HG03108 (cell line): ENCODE measurements at regions not wholly inside any gene's neighbourhood (a gene's known extent, or its start where the extent isn't known, plus 50 kb on each side); places are given as distances from the start of the nearest gene placed in this dataset.

Source experiments
- ATAC-seq: cut with Tn5 transposase; IDR thresholded peaks from one replicate; pipeline ENCODE4 v1.9.1; 2021; ENCODE audit warnings: moderate library complexity; ENCODE audit not compliant: unreplicated experiment

DNA sequence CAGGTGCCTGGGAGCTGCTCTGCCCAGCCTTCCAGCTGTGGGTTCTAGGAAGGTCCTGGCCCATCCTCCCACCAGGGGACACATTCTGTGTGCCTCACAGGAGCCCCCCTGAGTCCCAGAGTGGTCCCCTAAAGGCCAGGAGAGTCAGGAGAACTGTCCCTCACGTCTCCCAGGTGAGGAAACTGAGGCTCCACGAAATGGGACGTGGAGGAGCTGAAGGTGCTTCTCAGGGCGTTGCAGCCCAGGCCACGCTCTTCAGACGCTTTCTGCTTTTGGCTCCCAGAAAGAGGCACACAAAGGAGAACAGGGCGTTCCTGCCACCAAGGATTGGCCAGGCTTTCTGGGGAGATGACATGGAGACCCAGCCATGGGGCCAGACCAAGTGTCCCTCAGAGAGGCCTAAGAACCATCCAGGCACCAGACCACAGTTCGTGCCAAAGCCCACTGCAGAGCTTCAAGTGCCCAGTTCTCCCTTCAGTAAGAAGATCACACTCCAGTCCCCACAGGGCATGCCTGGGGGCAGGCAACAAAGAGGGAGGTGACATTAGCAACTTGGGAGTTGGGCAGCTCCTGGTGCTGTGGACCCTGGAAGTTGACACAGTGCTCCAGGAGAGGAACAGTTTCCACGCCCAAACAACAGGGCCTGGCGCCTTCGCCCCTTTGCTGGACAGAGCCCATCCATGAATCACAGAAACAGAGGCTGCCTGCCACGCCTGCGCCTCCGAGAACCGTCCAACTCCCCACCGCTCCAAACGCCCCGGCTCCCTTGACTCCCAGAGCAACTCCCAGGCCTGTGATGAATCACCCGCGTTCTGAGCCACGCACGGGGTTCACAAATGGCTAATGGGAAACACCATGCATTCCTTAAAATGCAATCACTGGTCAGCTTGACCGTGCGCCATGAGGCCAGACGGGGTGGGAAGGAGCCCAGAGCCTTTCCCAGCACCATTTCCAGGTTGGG, 589.2 kb downstream of the BRD1 start:
- ATAC-seq, result no peak

DNA sequence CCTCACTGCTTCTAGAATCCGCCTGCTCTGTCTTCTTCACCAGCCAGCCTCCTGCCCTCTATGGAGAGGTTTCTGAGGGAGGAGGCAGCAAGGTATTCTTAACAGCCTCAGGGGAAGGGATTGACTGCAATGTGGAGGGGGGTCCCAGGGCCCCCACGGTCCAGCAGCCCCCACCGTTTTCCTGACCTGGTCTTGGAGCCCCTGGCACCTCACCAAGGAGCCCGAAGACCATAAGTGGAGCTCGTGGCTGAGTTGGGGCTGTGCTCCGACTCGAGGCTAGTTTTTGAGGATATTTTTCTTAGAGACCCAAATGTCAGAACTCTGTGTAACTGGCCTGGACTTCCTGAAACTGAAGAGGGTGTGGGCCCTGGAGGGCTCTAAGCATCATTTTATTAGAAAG, 590.0 kb downstream of the BRD1 start:
- no peak for ATAC-seq

DNA sequence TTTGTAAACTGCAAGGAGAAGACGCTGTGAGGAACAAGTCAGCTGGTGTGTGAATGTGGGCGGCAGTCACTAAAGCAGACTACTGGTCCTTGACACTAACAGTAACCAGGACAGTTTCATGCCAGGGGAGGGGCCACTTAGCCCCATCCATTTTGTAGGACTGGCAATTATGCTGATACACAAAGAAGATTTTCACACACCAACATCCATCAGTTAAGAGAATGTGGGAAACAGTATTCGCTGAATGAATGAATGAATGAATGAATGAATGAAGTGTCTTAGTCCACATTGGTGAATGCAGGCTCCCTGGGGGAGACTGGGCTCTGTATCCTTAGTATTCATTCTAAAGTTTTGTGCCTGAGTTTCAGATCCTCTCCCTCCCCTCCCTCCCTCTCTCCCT, 590.4 kb downstream of the BRD1 start:
- ATAC-seq, result no peak

DNA sequence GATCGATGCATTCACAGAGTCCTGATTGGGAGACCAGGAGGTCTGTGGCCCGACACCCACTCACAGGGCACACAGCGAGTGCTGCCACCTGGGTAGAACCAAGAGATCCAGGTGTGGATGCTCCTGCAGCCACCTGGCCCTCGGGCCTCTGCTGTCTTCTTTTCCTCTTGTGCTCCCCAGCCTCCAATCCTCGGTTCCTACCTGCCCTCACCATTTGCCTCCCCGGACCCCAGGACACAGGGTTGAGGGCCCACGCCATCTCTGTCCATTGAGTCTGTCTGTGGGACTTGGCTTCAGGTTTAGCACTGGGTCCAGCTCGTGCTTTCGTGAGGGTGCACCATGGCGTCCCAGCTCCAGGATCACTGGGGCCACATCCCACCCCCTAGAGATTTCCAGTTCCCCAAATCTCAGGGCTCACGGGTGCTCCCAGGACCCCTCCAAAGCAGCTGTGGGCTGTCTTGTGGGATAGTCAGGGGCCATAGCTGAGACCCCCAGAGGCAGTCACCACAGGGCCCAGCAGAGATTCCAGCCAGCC, 591.1 kb downstream of the BRD1 start:
- ATAC-seq, result no peak

DNA sequence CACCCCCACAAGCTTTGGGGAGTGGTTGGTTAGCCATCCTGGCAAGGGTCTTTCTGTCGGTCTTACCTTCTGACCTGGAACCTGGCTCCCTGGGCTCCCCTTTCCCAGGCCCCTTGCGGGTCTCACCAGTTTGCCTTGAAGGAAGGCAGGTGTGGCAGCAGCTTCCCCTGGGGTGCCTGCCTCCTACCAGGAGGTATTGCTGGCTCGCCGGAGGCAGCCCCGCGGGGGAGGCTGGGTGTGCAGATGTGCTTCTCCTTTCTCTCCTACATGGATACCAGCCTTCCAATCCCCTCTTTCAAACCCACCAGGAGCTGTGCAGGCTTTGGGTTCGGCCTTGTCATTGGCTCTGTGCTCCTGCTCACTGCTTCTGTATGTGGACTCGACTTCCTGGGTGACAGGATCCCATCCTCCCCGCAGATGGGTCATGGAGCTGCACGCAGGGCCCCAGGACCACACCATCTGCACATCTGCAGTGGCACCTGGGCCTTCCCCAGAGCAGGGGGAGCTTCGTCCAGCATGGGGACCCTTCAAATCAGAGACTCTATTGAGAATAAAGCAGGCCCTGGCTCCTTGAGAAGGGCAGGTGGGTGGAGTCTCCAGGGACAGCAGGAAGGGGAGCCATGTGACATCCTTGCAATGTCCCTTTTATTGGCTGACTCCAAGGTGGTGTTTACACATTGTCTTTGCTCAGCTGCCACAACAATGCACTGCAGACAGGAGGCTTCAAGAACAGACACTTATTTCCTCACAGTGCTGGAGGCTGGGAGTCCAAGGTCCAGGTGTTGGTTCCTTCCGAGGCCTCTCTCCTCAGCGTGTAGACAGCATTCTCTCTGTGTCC, 592.0 kb downstream of the BRD1 start:
- no peak for ATAC-seq

DNA sequence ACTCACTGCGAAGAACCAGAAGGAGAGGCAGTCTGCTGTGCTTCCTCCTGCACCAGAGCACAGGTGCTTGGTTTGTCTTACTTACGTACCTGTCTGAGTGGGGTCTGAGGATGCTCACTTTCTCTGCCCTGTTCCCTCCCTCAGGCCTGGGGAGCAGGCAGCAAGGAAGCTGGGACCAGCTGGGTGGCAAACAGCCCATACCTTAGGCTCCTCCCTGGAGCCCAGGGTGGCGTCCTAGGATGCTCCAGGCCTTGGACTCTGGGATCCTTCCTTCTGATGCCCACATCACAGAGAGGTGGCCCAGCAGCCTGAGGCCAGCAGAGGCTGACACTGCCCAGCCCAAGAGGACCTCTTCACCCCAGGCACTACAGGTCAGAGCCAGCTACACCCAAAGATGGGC, 593.2 kb downstream of the BRD1 start:
- no peak for ATAC-seq

DNA sequence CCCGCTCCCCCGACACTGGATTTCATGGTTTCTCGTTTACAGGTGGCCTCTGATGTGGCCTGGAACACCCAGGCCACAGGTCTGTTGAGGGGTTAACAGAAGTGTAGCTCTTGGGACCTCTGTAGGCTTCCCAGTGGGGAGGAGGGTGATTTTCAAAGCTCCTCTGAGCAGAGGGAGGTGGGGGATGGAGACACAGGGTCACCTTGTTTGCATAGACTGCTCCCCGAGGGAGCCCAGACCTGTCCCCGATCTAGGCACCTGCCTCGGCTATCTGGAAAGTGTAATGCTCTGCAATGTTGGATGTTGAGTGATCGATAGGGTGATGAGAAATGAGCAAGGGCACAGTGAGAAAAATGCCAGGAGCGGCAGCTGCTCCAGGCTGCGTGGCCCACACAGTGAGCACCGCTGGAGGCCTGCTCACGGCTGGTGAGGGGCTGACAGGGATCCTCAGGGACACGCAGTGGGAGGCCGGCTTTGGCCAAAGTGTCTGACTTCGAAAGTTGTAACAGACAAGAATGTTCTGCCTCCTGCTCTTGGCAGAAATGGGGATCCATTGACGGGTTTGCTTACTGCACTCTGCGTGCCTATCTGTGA, 594.1 kb downstream of the BRD1 start:
- ATAC-seq, result no peak

DNA sequence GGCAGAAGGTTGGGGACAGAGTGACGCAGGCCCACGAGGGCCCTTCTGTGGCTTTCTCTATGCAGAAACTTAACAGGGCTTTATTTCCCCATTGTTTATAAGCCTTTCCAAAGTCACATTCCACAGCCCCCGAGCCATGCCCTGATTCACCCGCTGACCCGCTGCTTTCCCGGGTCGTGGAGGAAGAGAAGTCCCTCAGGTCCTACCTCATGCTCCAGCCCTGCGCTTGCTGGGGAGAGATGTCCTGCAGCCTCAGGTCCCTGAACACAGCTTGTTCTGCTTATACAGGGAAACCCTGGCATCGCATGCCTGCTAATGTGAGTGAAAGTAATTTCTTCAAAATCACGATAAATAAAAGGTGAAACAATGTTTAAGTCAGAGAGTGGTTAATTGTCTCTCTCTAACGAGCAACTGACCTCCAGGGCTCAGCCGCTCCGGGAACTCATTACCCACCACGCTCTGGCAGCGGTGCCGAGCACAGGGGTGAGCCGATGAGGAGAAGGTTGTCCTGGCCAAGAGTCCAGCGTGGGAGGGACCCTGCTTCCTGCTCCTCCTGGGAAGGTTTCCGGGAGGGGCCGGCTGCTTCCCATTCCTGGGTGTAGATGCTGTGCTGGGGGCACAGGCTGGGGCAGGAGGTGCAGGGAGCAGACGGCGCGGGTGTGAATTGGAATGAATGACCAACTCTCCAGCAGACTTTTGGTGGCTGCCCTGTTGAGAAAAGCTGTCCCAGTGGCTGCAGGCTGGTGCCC, 595.2 kb downstream of the BRD1 start:
- no peak for ATAC-seq

DNA sequence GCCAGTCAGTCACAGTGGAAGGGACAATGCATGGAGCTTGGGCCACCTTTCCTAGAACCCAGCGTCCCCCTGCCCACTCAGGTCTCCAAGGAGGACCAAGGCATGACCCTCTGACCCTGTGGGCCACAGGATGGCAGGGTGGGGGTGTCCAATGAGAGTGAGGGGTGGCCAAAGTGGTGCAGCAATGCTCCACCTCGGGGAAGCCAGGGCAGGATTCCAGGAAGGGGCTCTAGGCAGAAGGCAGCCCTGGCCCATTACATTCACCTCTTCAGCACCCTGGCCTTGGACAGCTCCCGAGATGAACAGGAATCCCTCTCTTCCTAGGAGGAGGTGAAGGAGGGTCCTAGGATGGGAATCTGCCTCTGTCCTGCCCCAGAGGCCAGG, 597.5 kb downstream of the BRD1 start:
- ATAC-seq, result no peak

DNA sequence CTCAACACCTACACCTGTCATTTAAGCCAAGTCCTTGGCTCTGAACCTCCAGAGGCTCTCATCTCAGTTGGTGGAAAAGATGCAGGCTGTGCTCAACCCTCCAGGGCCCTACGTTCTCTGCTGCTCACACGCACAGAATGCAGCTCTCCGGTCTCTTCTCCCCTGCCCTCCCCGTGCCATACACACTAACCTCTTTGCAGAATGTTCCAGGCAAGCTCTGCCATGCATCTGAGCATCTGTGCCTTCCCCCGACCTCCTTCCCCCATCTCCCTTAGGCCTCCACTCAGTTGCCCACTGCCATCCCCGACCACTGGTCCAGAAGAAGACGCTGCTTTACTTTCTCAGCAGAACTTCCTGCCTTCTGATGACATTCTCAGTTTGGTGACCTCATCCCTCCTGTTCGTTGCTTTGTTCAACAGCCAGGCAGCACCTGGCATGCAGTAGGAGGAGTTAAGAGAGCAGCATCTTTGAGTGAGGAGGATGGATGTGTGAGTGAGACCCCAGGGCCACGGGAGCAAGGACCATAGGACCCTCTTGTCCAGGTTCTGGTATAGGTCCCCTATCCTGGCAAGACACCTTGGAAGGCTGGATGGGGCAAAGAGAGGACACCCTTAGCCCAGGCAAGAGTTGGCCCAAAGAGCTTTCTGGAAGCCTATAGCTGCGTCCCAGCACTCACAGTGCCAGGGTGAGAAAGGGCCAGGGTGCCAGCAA, 598.0 kb downstream of the BRD1 start:
- no peak for ATAC-seq

DNA sequence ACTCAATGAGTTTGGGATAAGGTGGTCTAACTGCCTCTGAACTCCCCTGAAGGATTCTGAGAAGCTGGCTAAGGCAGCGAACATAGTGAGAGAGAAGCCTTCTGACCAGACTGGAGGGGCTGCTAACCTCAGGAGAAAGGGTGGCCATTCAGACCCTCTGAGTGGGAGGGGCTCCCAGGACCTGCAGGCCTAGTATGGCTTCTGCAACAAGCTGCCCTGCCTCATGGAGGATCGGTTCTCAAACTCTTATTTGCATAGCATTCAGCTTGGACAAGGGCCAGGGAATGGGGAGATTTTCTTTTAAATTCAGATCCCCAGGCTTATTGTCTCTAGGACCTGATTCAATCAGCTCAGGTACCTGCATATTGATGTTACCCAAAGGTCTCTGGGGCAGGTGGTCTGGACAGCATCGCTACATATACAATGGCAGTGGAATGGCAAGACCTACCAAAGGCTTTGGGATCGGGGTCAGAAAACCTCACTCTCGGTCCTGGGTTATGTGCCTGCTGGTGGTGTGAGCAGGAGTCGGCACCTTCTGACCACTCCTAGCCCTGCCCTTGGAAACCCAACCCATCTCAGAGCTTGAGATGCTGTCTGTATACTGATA, 599.1 kb downstream of the BRD1 start:
- ATAC-seq, result no peak

DNA sequence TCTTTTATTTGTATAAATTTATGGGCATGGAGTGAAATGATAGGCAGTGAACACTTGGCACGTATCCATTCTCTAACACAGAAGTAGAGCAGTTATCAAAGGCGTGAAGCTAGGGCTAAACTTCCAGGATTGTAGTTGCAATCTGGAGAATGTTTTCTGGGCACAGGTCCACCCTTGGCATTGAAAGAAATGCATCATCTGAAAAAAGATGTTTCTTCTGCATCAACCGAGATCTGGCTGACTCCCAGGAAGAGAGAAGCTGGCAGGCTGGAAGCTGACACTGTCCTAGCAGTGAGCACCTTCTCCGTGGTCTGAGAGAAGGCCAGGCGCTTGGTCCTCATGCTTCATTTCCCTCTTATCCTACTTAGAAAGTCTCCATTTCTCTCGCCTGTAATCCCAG, 600.0 kb downstream of the BRD1 start:
- no peak for ATAC-seq

DNA sequence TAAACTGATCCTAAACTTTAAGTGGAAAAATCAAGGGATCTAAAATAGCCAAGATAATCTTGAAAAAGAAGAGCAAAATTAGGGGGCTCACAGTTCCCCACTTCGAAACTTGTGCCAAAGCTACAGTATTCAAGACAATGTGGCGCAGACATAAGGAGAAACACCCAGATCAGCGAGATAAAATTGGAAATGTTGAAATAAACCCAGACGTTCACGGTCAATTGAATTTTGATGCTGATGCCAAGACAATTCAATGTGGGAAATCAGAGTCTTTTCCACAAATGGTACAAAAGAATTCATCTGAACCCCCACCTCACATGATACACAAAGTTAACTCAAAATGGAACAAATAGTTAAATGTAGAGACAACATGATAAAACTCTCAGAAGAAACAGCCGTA, 601.6 kb downstream of the BRD1 start:
- ATAC-seq, result no peak

DNA sequence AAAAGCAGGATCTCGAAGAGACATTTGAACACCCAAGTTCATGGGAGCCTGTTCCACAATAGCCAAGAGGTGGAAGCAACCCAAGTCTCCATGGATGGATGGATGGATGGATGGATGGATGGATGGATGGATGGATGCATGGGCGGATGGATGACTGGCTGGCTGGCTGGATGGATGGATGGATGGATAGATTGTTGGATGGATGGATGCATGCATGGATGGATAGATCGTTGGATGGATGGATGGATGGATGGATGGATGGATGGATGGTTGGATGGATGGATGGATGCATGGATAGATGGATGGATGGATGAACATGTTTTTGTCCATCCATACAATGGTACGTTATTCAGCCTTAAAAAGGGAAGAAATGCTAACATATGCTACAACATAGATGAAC, 603.4 kb downstream of the BRD1 start:
- no peak for ATAC-seq

DNA sequence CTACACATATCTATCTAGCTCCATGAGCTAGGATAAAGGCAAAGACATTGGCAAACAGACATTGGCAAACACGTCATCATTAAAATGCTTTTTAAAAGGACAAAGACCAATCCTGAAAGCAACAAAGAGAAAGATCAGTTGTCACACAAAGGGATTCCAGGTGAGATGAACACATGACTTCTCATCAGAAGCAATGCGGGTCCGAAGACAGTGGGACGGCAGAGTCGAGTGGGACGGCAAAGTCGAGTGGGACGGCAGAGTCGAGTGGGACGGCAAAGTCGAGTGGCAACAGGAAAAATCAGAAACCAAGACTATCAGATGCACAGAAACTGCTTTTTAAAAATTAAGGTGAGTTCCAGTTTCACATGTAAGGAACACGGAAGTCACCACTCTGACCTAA, 609.5 kb downstream of the BRD1 start:
- no peak for ATAC-seq

DNA sequence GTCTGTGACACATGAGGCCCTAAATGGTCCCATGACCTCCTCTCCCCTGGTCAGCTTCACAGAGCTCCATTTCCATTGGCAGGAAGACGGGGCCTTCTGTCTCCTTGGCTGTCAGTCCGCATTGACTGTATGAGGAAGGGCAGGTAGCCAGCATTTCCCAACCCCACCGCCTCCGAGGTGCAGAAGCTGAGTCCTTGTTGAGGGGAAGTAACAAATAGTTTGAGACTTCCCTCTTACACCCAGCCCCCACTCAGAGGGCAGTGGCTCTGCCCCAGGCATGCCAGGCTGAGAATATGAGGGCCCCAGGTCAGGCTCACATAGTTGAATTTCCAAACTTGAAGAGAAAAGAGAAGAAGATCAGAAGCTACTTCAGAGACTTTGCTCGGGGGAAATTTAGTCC, 611.1 kb downstream of the BRD1 start:
- ATAC-seq, result no peak

DNA sequence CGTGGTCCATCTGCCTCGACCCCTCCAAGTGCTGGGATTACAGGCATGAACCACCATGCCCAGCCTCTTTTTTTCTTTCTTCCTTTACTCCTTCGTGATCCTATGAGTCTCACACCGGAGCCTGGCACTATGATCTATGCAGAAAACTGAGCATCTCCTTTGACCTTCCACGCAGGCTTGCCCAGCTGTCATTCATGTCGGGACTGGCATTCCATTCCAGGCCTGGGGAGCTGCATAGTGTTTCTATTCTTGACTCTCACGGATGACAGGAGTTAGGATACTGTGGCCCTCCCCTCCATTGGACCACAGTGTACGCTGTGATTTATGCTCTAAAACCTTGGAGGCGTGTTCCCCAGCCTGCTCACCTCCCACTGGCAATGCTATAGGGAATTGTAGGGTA, 611.8 kb downstream of the BRD1 start:
- no peak for ATAC-seq

DNA sequence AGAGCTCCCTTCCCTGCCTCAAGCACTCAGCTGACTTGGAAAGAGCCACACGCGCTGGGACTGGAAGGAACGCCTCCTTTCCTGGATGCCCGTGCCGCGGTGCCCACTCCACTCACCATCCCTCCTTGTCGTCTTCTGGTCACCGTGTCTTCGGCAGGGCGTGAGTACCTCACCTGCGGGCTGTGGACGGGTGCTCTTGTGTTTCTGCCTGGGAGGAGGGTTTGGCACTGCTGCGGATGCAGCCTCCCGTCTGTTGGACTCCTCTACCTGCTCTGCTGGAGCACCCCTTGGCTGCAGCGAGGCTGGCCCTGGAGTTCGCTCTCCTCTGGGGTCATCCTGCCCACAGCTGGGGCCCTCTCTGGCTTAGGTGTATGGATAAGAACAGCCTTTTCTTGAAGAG, 612.7 kb downstream of the BRD1 start:
- ATAC-seq, result no peak

DNA sequence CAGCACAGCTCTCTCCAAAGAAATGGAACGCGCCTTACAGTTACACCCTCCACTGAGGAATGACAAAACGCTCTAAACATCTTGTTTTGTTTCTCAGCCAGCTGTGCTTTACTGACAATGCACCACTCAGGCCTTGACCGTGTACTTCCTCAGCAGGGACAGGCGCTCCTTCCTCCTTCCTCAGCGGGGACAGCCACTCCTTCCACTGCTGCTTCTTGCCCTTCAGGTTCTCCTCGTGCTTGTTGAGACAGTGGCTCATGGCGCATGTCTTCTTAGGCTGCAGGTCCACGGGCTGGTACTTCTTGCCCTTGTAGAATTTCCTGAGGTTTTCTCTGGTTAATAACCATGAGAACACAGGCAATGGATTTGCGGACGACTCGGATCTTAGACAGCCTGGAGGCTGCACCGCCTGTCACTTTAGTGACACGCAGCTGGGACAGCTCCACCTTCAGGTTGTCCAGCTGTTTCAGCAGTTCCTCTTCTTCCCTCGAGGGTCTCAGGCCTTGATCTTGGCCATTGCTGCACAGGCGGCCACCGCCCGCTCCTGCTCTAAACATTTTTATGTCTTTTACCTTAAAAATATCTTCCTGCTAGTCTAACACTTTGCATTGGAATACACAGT, 613.8 kb downstream of the BRD1 start:
- ATAC-seq, result no peak
